HEK293 (cell line): ENCODE measurements at regions not wholly inside any gene's neighbourhood (a gene's known extent, or its start where the extent isn't known, plus 50 kb on each side); places are given as distances from the start of the nearest gene placed in this dataset.

Experiments used
- CTCF ChIA-PET: fragments of 350-600 bp; formaldehyde crosslinking; extraction: SDS; loops from one replicate; lab custom pipeline; 2021; ENCODE audit warnings: antibody characterized with exemption; lab: Yijun Ruan, JAX
- POLR2A ChIA-PET: fragments of 300-600 bp; formaldehyde crosslinking; extraction: SDS; loops from one replicate; lab custom pipeline; 2020; ENCODE audit warnings: antibody characterized with exemption, inconsistent platforms; lab: Yijun Ruan, JAX
- H3K27ac ChIP-seq: fragments of 200-500 bp; sonication (Bioruptor generic); 2 replicates; pipeline ENCODE4 v1.5.1; 2014; ENCODE audit warnings: low read depth, low read length, control low read depth, inconsistent platforms; ENCODE audit errors: extremely low read depth
- H3K36me3 ChIP-seq, 2 experiments: fragments of 200-500 bp in 1 of 2; sonication (Bioruptor generic) in 1 of 2; 1 replicate in 1 of 2; 2 replicates in 1 of 2; pipeline ENCODE4 v1.5.1; 2014 to 2017; ENCODE audit warnings: inconsistent platforms in 2 of 2, low read length in 2 of 2; ENCODE audit not compliant: control insufficient read depth in 2 of 2, insufficient read depth in 1 of 2
- H3K4me1 ChIP-seq: fragments of 200-500 bp; sonication (Bioruptor generic); 2 replicates; pipeline ENCODE4 v1.5.1; 2014; ENCODE audit warnings: mild to moderate bottlenecking, low read length, inconsistent platforms; ENCODE audit not compliant: control insufficient read depth, insufficient read depth
- H3K4me3 ChIP-seq: 2 replicates; pipeline ENCODE4 v1.5.1; 2011; ENCODE audit warnings: low read depth, mild to moderate bottlenecking, control low read depth, low read length, moderate library complexity
- H3K9me3 ChIP-seq: fragments of 200-500 bp; sonication (Bioruptor generic); 2 replicates; pipeline ENCODE4 v1.5.1; 2014; ENCODE audit warnings: low read depth, low read length, inconsistent platforms; ENCODE audit not compliant: control insufficient read depth, insufficient read depth
- KLF10 ChIP-seq: fragments of 450-650 bp; IDR thresholded peaks from 2 replicates; pipeline ENCODE4 v1.5.1; 2018; ENCODE audit warnings: missing biosample characterization, mild to moderate bottlenecking, missing genetic modification characterization
- YY1 ChIP-seq: fragments of 450-650 bp; formaldehyde crosslinking; IDR thresholded peaks from 2 replicates; pipeline ENCODE4 v1.5.1; 2018; ENCODE audit warnings: missing biosample characterization, missing genetic modification characterization
- ZBTB11 ChIP-seq: fragments of 450-650 bp; formaldehyde crosslinking; conservative IDR thresholded peaks from 2 replicates; pipeline ENCODE4 v1.5.1; 2016; ENCODE audit warnings: low read depth, missing biosample characterization, missing genetic modification characterization
- ZIC2 ChIP-seq: fragments of 450-650 bp; formaldehyde crosslinking; IDR thresholded peaks from 2 replicates; pipeline ENCODE4 v1.5.1; 2016; ENCODE audit warnings: missing biosample characterization, missing genetic modification characterization
- ZNF10 ChIP-seq: fragments of 450-650 bp; formaldehyde crosslinking; IDR thresholded peaks from 2 replicates; pipeline ENCODE4 v1.5.1; 2017; ENCODE audit warnings: missing biosample characterization, missing genetic modification characterization
- ZNF146 ChIP-seq: fragments of 450-650 bp; formaldehyde crosslinking; IDR thresholded peaks from 2 replicates; pipeline ENCODE4 v1.5.1; 2016; ENCODE audit warnings: missing biosample characterization, missing genetic modification characterization
- ZNF223 ChIP-seq: fragments of 450-650 bp; formaldehyde crosslinking; IDR thresholded peaks from 2 replicates; pipeline ENCODE4 v1.5.1; 2016; ENCODE audit warnings: missing biosample characterization, missing genetic modification characterization
- ZNF302 ChIP-seq: fragments of 450-650 bp; formaldehyde crosslinking; IDR thresholded peaks from 2 replicates; pipeline ENCODE4 v1.5.1; 2016; ENCODE audit warnings: missing biosample characterization, missing genetic modification characterization, low read depth
- ZNF354C ChIP-seq: fragments of 450-650 bp; formaldehyde crosslinking; IDR thresholded peaks from 2 replicates; pipeline ENCODE4 v1.5.1; 2016; ENCODE audit warnings: missing biosample characterization, missing genetic modification characterization, low read depth, borderline replicate concordance
- ZNF37A ChIP-seq: fragments of 450-650 bp; IDR thresholded peaks from 2 replicates; pipeline ENCODE4 v1.5.1; 2018; ENCODE audit warnings: missing biosample characterization, missing genetic modification characterization
- ZNF404 ChIP-seq: fragments of 450-650 bp; formaldehyde crosslinking; IDR thresholded peaks from 2 replicates; pipeline ENCODE4 v1.5.1; 2017; ENCODE audit warnings: missing biosample characterization, missing genetic modification characterization
- ZNF423 ChIP-seq: fragments of 450-650 bp; formaldehyde crosslinking; IDR thresholded peaks from 2 replicates; pipeline ENCODE4 v1.5.1; 2016; ENCODE audit warnings: missing biosample characterization, missing genetic modification characterization
- ZNF488 ChIP-seq: fragments of 450-650 bp; formaldehyde crosslinking; IDR thresholded peaks from 2 replicates; pipeline ENCODE4 v1.5.1; 2016; ENCODE audit warnings: missing biosample characterization, missing genetic modification characterization
- ZNF623 ChIP-seq: fragments of 450-650 bp; formaldehyde crosslinking; IDR thresholded peaks from 2 replicates; pipeline ENCODE4 v1.5.1; 2016; ENCODE audit warnings: missing biosample characterization, missing genetic modification characterization
- ZNF626 ChIP-seq: fragments of 450-650 bp; sonication (Bioruptor Pico); formaldehyde crosslinking; IDR thresholded peaks from 2 replicates; pipeline ENCODE4 v1.5.1; 2018; ENCODE audit warnings: missing biosample characterization, missing genetic modification characterization, inconsistent platforms
- ZNF701 ChIP-seq: fragments of 450-650 bp; formaldehyde crosslinking; IDR thresholded peaks from 2 replicates; pipeline ENCODE4 v1.5.1; 2016; ENCODE audit warnings: missing biosample characterization, missing genetic modification characterization
- ZNF777 ChIP-seq: fragments of 450-650 bp; formaldehyde crosslinking; IDR thresholded peaks from 2 replicates; pipeline ENCODE4 v1.5.1; 2017; ENCODE audit warnings: missing biosample characterization, missing genetic modification characterization, borderline replicate concordance
- TF ChIP-seq, protein P1 (sequence below): fragments of 450-650 bp; formaldehyde crosslinking; IDR thresholded peaks from 2 replicates; pipeline ENCODE4 v1.5.1; 2017; ENCODE audit warnings: missing biosample characterization, missing genetic modification characterization

DNA sequence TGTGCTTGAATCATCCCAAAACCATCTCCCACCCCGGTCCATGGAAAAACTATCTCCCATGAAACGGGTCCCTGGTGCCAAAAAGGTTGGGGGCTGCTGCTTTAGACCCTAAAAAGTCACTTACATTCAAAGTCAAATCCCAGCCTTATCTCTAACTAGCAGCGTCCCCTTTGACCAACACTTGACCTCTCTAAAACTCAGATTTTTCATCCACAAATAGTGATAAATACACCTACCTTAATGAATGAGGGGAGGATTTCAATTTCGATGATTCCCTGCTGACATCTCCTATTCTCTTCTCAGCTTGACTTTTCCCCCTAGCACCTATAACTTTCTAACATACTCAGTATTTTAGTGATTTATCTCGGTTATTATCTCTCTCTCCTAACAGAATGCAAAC is 137.3 kb downstream of the BTG1 start (continued):
- TF ChIP-seq ZBTB11 (tag by site-specific recombination) (no peak), ZNF404 (no peak), ZNF488 (tag by site-specific recombination) (no peak), ZNF302 (tag by site-specific recombination) (no peak), ZNF223 (no peak), ZNF423 (tag by site-specific recombination) (no peak)
- TF ChIP-seq, protein P1, sequence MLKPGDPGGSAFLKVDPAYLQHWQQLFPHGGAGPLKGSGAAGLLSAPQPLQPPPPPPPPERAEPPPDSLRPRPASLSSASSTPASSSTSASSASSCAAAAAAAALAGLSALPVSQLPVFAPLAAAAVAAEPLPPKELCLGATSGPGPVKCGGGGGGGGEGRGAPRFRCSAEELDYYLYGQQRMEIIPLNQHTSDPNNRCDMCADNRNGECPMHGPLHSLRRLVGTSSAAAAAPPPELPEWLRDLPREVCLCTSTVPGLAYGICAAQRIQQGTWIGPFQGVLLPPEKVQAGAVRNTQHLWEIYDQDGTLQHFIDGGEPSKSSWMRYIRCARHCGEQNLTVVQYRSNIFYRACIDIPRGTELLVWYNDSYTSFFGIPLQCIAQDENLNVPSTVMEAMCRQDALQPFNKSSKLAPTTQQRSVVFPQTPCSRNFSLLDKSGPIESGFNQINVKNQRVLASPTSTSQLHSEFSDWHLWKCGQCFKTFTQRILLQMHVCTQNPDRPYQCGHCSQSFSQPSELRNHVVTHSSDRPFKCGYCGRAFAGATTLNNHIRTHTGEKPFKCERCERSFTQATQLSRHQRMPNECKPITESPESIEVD: no peak

- H3K4me1 ChIP-seq: no peaks in the 10 kb centered on the region
- no peak overlapping the region for H3K27ac ChIP-seq
- TF ChIP-seq ZNF354C (tag by site-specific recombination) (no peak), ZIC2 (peak; percentile 27; the same call in 1 of the 2 replicates)
- no peaks in the 10 kb centered on the region for H3K36me3 ChIP-seq
- no peak overlapping the region for H3K4me3 ChIP-seq
- no peaks in the 10 kb centered on the region for H3K9me3 ChIP-seq
- CTCF ChIA-PET: no interaction called here
- POLR2A ChIA-PET: no interaction called here
These were observed 137.9 kb downstream of the BTG1 start for GRCh38 chr12:92007787-92008186.

DNA sequence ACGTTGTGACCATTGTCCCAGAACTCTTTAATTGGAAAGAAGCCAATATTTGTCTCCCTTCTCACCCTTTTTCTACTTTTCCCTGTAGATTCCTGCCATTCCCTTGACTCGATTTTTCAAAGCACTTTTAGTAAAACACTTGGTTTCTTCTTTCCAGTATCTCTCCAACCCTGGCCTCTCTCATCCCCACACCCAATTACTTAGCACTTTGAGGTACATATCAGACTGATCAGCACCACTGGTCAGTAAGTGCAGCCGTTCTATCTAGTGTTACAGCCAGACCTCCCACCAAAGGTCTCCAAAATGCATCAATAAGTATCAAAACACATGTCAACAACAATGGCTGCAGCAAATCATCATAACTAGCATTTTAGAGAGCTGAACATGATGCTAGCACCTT is 141.9 kb downstream of the BTG1 start:
- Histone ChIP-seq H3K36me3 (no peaks in the 10 kb centered on the region), H3K4me1 (no peaks in the 10 kb centered on the region), H3K9me3 (no peaks in the 10 kb centered on the region), H3K4me3 (no peak overlapping the region), H3K27ac (no peak overlapping the region)
- POLR2A ChIA-PET: no interaction called here
- CTCF ChIA-PET: no interaction called here
- TF ChIP-seq ZNF146 (tag by site-specific recombination) (no peak), ZNF623 (tag by site-specific recombination) (no peak), ZNF701 (tag by site-specific recombination) (no peak), ZNF626 (tag by site-specific recombination) (no peak), ZNF10 (tag by site-specific recombination) (no peak), ZNF777 (tag by site-specific recombination) (no peak), YY1 (tag by site-specific recombination) (no peak), KLF10 (tag by site-specific recombination) (no peak), ZNF37A (tag by site-specific recombination) (no peak)
